ENCODE measurements at regions not wholly inside any gene's neighbourhood (a gene's known extent, or its start where the extent isn't known, plus 50 kb on each side); places are given as distances from the start of the nearest gene placed in this dataset.

- Histone ChIP-seq H3K4me2 (ENCODE audit: low read depth, low read length) (no peak overlapping the region), H2AFZ (ENCODE audit: low read length) (no peak overlapping the region)
These were observed 744.7 kb upstream of the GOT2 start for GRCh38 chr16:59478838-59479237.

GRCh38 chr16:59470556-59470955 lies 736.4 kb upstream of the GOT2 start:
- Histone ChIP-seq H3K36me3 (replicated peaks in 1 of 2; ENCODE audit: control insufficient read depth in 1 of 2, insufficient read depth in 2 of 2, low read length in 2 of 2) (no peaks in the 10 kb centered on the region), H3K4me3 (replicated peaks in 1 of 3; ENCODE audit: insufficient read depth in 1 of 3, low read depth in 2 of 3, low read length in 3 of 3) (no peak overlapping the region), H3K79me2 (ENCODE audit: insufficient read depth, low read length) (no peaks in the 10 kb centered on the region), H4K20me1 (ENCODE audit: insufficient read depth, low read length) (no peaks in the 10 kb centered on the region), H3K4me1 (ENCODE audit: insufficient read depth, low read length) (no peaks in the 10 kb centered on the region), H3K9me3 (ENCODE audit: low read length) (no peaks in the 10 kb centered on the region), H2AFZ (ENCODE audit: low read length) (no peak overlapping the region), H3K9ac (ENCODE audit: insufficient read depth, low read depth, low read length) (no peak overlapping the region), H3K27me3 (ENCODE audit: control insufficient read depth in 1 of 2, insufficient read depth in 2 of 2, low read length in 2 of 2) (no peaks in the 10 kb centered on the region), H3K27ac (ENCODE audit: extremely low read length, insufficient read depth, low read length) (no peak overlapping the region), H3K4me2 (ENCODE audit: low read depth, low read length) (no peak overlapping the region)
- DNase-seq (ENCODE audit: low spot score) (no peak), ATAC-seq (no peak), FAIRE-seq (no peak)
- no peak for TF ChIP-seq HHEX (CRISPR knock-in tag; IDR thresholded peaks at IDR 0.05)
- TF ChIP-seq NFE2L1 (CRISPR knock-in tag; IDR thresholded peaks at IDR 0.05; ENCODE audit: borderline replicate concordance) = no peak
- no peak for TF ChIP-seq EP300 (IDR thresholded peaks at IDR 0.05; ENCODE audit: low read depth in 2 of 2, low read length in 2 of 2)
- no peak for TF ChIP-seq EP300 (CRISPR knock-in tag; IDR thresholded peaks at IDR 0.05; ENCODE audit: borderline replicate concordance)
- no peak for TF ChIP-seq SALL1 (CRISPR knock-in tag; IDR thresholded peaks at IDR 0.05)
- TF ChIP-seq GLI4 (CRISPR knock-in tag; IDR thresholded peaks at IDR 0.05; ENCODE audit: borderline replicate concordance) = no peak
- BruUV-seq (replicated peaks) = no TSS peak
- intact Hi-C loops (cut with micrococcal nuclease; ENCODE audit: unreplicated experiment) (no loop called here), in situ Hi-C loops (cut with HindIII; ENCODE audit: extremely low pct_ligation_motif_present, low pct_unique_long_range_greater_than_20kb) (no loop called here)
- POLR2A ChIA-PET = no interaction called here
- WGBS (ENCODE audit: low lambda C conversion rate) = 0% methylated on average over 2 of the region's 2 CpGs
- CTCF ChIA-PET (ENCODE audit: low intra/inter-chr PET ratio, low total read pairs) = no interaction called here

More at GRCh38 chr16:59478838-59479237, 744.7 kb upstream of the GOT2 start:
- no peak overlapping the region for H3K27ac ChIP-seq (ENCODE audit: extremely low read length, insufficient read depth, low read length)
- ATAC-seq = no peak
- DNase-seq (ENCODE audit: low spot score) = no peak
- no TSS peak for BruUV-seq (replicated peaks)
- intact Hi-C loops (cut with micrococcal nuclease; ENCODE audit: unreplicated experiment) = no loop called here
- ChIA-PET POLR2A (no interaction called here), CTCF (ENCODE audit: low intra/inter-chr PET ratio, low total read pairs) (no interaction called here)
- FAIRE-seq = no peak
- no peak overlapping the region for H3K9ac ChIP-seq (ENCODE audit: insufficient read depth, low read depth, low read length)
- H3K4me3 ChIP-seq (replicated peaks in 1 of 3; ENCODE audit: insufficient read depth in 1 of 3, low read depth in 2 of 3, low read length in 3 of 3) = no peak overlapping the region
- H3K79me2 ChIP-seq (ENCODE audit: insufficient read depth, low read length) = no peaks in the 10 kb centered on the region
- WGBS (ENCODE audit: low lambda C conversion rate) = 10% methylated on average over 3 of the region's 3 CpGs
- no peaks in the 10 kb centered on the region for H3K36me3 ChIP-seq (replicated peaks in 1 of 2; ENCODE audit: control insufficient read depth in 1 of 2, insufficient read depth in 2 of 2, low read length in 2 of 2)
- no peaks in the 10 kb centered on the region for H3K27me3 ChIP-seq (ENCODE audit: control insufficient read depth in 1 of 2, insufficient read depth in 2 of 2, low read length in 2 of 2)
- in situ Hi-C loops (cut with HindIII; ENCODE audit: extremely low pct_ligation_motif_present, low pct_unique_long_range_greater_than_20kb) = no loop called here
- no peaks in the 10 kb centered on the region for H3K4me1 ChIP-seq (ENCODE audit: insufficient read depth, low read length)
- no peaks in the 10 kb centered on the region for H3K9me3 ChIP-seq (ENCODE audit: low read length)
- TF ChIP-seq ZNF253 (CRISPR knock-in tag; IDR thresholded peaks at IDR 0.05; ENCODE audit: borderline replicate concordance) = no peak
- TF ChIP-seq HNF4A (CRISPR knock-in tag; IDR thresholded peaks at IDR 0.05) = no peak
- TF ChIP-seq EHMT2 (IDR thresholded peaks at IDR 0.05; ENCODE audit: borderline replicate concordance, low read depth, low read length) = no peak
- TF ChIP-seq ZNF792 (CRISPR knock-in tag; IDR thresholded peaks at IDR 0.05) = no peak
- no peak for TF ChIP-seq TERF1 (CRISPR knock-in tag; IDR thresholded peaks at IDR 0.05)
- no peak for TF ChIP-seq ZNF777 (CRISPR knock-in tag; IDR thresholded peaks at IDR 0.05)
- no peaks in the 10 kb centered on the region for H4K20me1 ChIP-seq (ENCODE audit: insufficient read depth, low read length)

Measured in HepG2 (cell line).